ENCODE measurements at regions not wholly inside any gene's neighbourhood (a gene's known extent, or its start where the extent isn't known, plus 50 kb on each side); places are given as distances from the start of the nearest gene placed in this dataset.

- no peak for TF ChIP-seq CTCF (IDR thresholded peaks at IDR 0.05; ENCODE audit: borderline replicate concordance, extremely low read depth, low read length, poor library complexity, severe bottlenecking)
- no peak for TF ChIP-seq EZH2 (IDR thresholded peaks at IDR 0.05; ENCODE audit: borderline replicate concordance, low read depth, low read length, severe bottlenecking)
These were observed 983.6 kb downstream of the FLRT2 start for GRCh38 chr14:86513564-86513963.
